OCI-LY3 (cell line): ENCODE measurements at regions not wholly inside any gene's neighbourhood (a gene's known extent, or its start where the extent isn't known, plus 50 kb on each side); places are given as distances from the start of the nearest gene placed in this dataset.

Source experiments
- H2AFZ ChIP-seq: fragments of 200-600, 300-600 bp; shearing (Covaris generic); 2 replicates; pipeline ENCODE4 v1.6.0; 2014; ENCODE audit warnings: antibody characterized with exemption, low read depth, low read length
- H3K27ac ChIP-seq: fragments of 200-600, 300-600 bp; sonication (generic); 2 replicates; pipeline ENCODE4 v1.5.1; 2014; ENCODE audit warnings: mild to moderate bottlenecking, low read length, moderate library complexity, mixed read lengths
- H3K27me3 ChIP-seq: fragments of 200-600, 300-600 bp; sonication (generic); 2 replicates; pipeline ENCODE4 v1.6.1; 2014; ENCODE audit warnings: low read depth, low read length, mixed read lengths
- H3K36me3 ChIP-seq: fragments of 200-600, 300-600 bp; sonication (generic); replicated peaks from 2 replicates; pipeline ENCODE3; 2014; ENCODE audit warnings: low read depth, low read length, mixed read lengths
- H3K4me1 ChIP-seq: fragments of 300-600, 200-600 bp; sonication (generic); 2 replicates; pipeline ENCODE4 v1.6.1; 2014; ENCODE audit warnings: low read length, mixed read lengths
- H3K4me2 ChIP-seq: fragments of 200-600, 300-600 bp; sonication (generic); 2 replicates; pipeline ENCODE4 v1.6.1; 2014; ENCODE audit warnings: low read length, mixed read lengths
- H3K4me3 ChIP-seq: fragments of 300-600, 200-600 bp; sonication (generic); 2 replicates; pipeline ENCODE4 v1.5.1; 2014; ENCODE audit warnings: antibody characterized with exemption, mild to moderate bottlenecking, low read length, moderate library complexity
- H3K79me2 ChIP-seq: fragments of 300-600, 200-600 bp; shearing (Covaris generic); 2 replicates; pipeline ENCODE4 v1.6.1; 2014; ENCODE audit warnings: mild to moderate bottlenecking, low read length, mixed read lengths
- H3K9ac ChIP-seq: fragments of 300-600, 200-600 bp; shearing (Covaris generic); 2 replicates; pipeline ENCODE4 v1.6.0; 2014; ENCODE audit warnings: mild to moderate bottlenecking, low read length, moderate library complexity
- H3K9me3 ChIP-seq: fragments of 200-600, 300-600 bp; shearing (Covaris generic); 2 replicates; pipeline ENCODE4 v1.6.1; 2014; ENCODE audit warnings: low read length, mixed read lengths; ENCODE audit not compliant: insufficient read depth
- H4K20me1 ChIP-seq: fragments of 200-600, 300-600 bp; sonication (generic); 2 replicates; pipeline ENCODE4 v1.6.1; 2016; ENCODE audit warnings: low read length, mixed read lengths; ENCODE audit not compliant: insufficient read depth
- CTCF ChIP-seq: fragments of 200-600, 300-600 bp; sonication (generic); IDR thresholded peaks from 2 replicates; pipeline ENCODE4 v1.5.1; 2014; ENCODE audit warnings: antibody characterized with exemption, low read length, low read depth
- EZH2phosphoT487 ChIP-seq: fragments of 200-600 bp; shearing (Covaris generic); IDR thresholded peaks from 2 replicates; pipeline ENCODE4 v1.6.1; 2018; ENCODE audit warnings: antibody characterized with exemption, mixed run types, low read depth

- Histone ChIP-seq H2AFZ (no peak overlapping the region), H4K20me1 (no peaks in the 10 kb centered on the region), H3K36me3 (no peaks in the 10 kb centered on the region), H3K4me1 (no peaks in the 10 kb centered on the region), H3K27ac (no peak overlapping the region), H3K4me3 (no peak overlapping the region), H3K9me3 (no peaks in the 10 kb centered on the region), H3K9ac (no peak overlapping the region), H3K27me3 (no peaks in the 10 kb centered on the region), H3K4me2 (no peak overlapping the region), H3K79me2 (no peaks in the 10 kb centered on the region)
- no peak for TF ChIP-seq CTCF
- TF ChIP-seq EZH2phosphoT487: no peak
These were observed 70.3 kb upstream of the SHH start for GRCh38 chr7:155882596-155882995.

- Histone ChIP-seq H3K9ac (no peak overlapping the region), H3K4me2 (no peak overlapping the region), H3K27me3 (no peaks in the 10 kb centered on the region), H3K4me1 (no peaks in the 10 kb centered on the region), H3K4me3 (no peak overlapping the region), H4K20me1 (no peaks in the 10 kb centered on the region), H3K36me3 (no peaks in the 10 kb centered on the region), H3K27ac (no peak overlapping the region), H3K79me2 (no peaks in the 10 kb centered on the region), H3K9me3 (no peaks in the 10 kb centered on the region), H2AFZ (no peak overlapping the region)
- no peak for TF ChIP-seq CTCF
- no peak for TF ChIP-seq EZH2phosphoT487
These were observed 69.4 kb upstream of the SHH start for GRCh38 chr7:155881471-155882350.

- H3K27ac ChIP-seq: no peak overlapping the region
- H3K4me3 ChIP-seq: no peak overlapping the region
These were observed 68.5 kb upstream of the SHH start for GRCh38 chr7:155880721-155881120.

More at GRCh38 chr7:155880721-155881120, 68.5 kb upstream of the SHH start:
- Histone ChIP-seq H3K79me2 (no peaks in the 10 kb centered on the region), H3K4me2 (no peak overlapping the region), H3K9ac (no peak overlapping the region), H3K4me1 (no peaks in the 10 kb centered on the region), H3K36me3 (no peaks in the 10 kb centered on the region), H3K27me3 (0 out of 2 replicates have a peak, but pooled peaks cover 2% of the 10 kb centered on the region), H3K9me3 (no peaks in the 10 kb centered on the region), H2AFZ (no peak overlapping the region), H4K20me1 (no peaks in the 10 kb centered on the region)
- TF ChIP-seq CTCF (no peak), EZH2phosphoT487 (no peak)
